ENCODE measurements at regions not wholly inside any gene's neighbourhood (a gene's known extent, or its start where the extent isn't known, plus 50 kb on each side); places are given as distances from the start of the nearest gene placed in this dataset.

GRCh38 chr2:59093571-59093970 lies 852.4 kb upstream of the FANCL start:
- no peaks in the 10 kb centered on the region for H3K27me3 ChIP-seq (ENCODE audit: control insufficient read depth, insufficient read depth)
- intact Hi-C loops (cut with DNase I), result no loop called here
- H3K27ac ChIP-seq (ENCODE audit: low read length), result no peak overlapping the region
- 71% methylated on average over 4 of the region's 4 CpGs for WGBS
- ATAC-seq (no peak), DNase-seq (no peak)
- no peak overlapping the region for H3K4me3 ChIP-seq (ENCODE audit: low read length)
- H3K4me1 ChIP-seq (ENCODE audit: control insufficient read depth, insufficient read depth, low read length), result no peaks in the 10 kb centered on the region
- H3K9me3 ChIP-seq (ENCODE audit: control insufficient read depth, low read length), result no peaks in the 10 kb centered on the region

GRCh38 chr2:59084326-59084725 lies 843.2 kb upstream of the FANCL start:
- intact Hi-C loops (cut with DNase I), result no loop called here
- H3K27me3 ChIP-seq (ENCODE audit: control insufficient read depth, insufficient read depth), result no peaks in the 10 kb centered on the region

GRCh38 chr2:59083075-59083828 lies 842.1 kb upstream of the FANCL start:
- no peaks in the 10 kb centered on the region for H3K9me3 ChIP-seq (ENCODE audit: control insufficient read depth, low read length)
- no peak overlapping the region for H3K27ac ChIP-seq (ENCODE audit: low read length)
- H3K4me3 ChIP-seq (ENCODE audit: low read length), result no peak overlapping the region
- ATAC-seq (no peak), DNase-seq (no peak)
- H3K4me1 ChIP-seq (ENCODE audit: control insufficient read depth, insufficient read depth, low read length), result no peaks in the 10 kb centered on the region
- intact Hi-C loops (cut with DNase I), result no loop called here
- no peaks in the 10 kb centered on the region for H3K27me3 ChIP-seq (ENCODE audit: control insufficient read depth, insufficient read depth)
- 67% methylated on average over 5 of the region's 5 CpGs for WGBS

More at GRCh38 chr2:59084326-59084725, 843.2 kb upstream of the FANCL start:
- Histone ChIP-seq H3K4me3 (ENCODE audit: low read length) (no peak overlapping the region), H3K27ac (ENCODE audit: low read length) (no peak overlapping the region), H3K4me1 (ENCODE audit: control insufficient read depth, insufficient read depth, low read length) (no peaks in the 10 kb centered on the region), H3K9me3 (ENCODE audit: control insufficient read depth, low read length) (no peaks in the 10 kb centered on the region)
- ATAC-seq (no peak), DNase-seq (no peak)
- WGBS, result 41% methylated on average over 6 of the region's 6 CpGs

GRCh38 chr2:59082657-59083056 lies 841.5 kb upstream of the FANCL start:
- Histone ChIP-seq H3K9me3 (ENCODE audit: control insufficient read depth, low read length) (no peaks in the 10 kb centered on the region), H3K4me1 (ENCODE audit: control insufficient read depth, insufficient read depth, low read length) (no peaks in the 10 kb centered on the region), H3K4me3 (ENCODE audit: low read length) (no peak overlapping the region), H3K27ac (ENCODE audit: low read length) (no peak overlapping the region), H3K27me3 (ENCODE audit: control insufficient read depth, insufficient read depth) (no peaks in the 10 kb centered on the region)
- whole genome bisulfite sequencing, result 70% methylated on average over 5 of the region's 5 CpGs
- DNase-seq, result no peak
- ATAC-seq, result no peak
- intact Hi-C loops (cut with DNase I), result no loop called here

- H3K27me3 ChIP-seq (ENCODE audit: control insufficient read depth, insufficient read depth), result no peaks in the 10 kb centered on the region
- ATAC-seq (no peak), DNase-seq (no peak)
- intact Hi-C loops (cut with DNase I), result no loop called here
- H3K27ac ChIP-seq (ENCODE audit: low read length), result no peak overlapping the region
- no peak overlapping the region for H3K4me3 ChIP-seq (ENCODE audit: low read length)
- no peaks in the 10 kb centered on the region for H3K9me3 ChIP-seq (ENCODE audit: control insufficient read depth, low read length)
- 77% methylated on average over 4 of the region's 4 CpGs for WGBS
- no peaks in the 10 kb centered on the region for H3K4me1 ChIP-seq (ENCODE audit: control insufficient read depth, insufficient read depth, low read length)
Measured at GRCh38 chr2:59080451-59081181, 839.5 kb upstream of the FANCL start.

GRCh38 chr2:59077981-59078531 lies 836.9 kb upstream of the FANCL start:
- Histone ChIP-seq H3K4me1 (ENCODE audit: control insufficient read depth, insufficient read depth, low read length) (no peaks in the 10 kb centered on the region), H3K4me3 (ENCODE audit: low read length) (no peak overlapping the region), H3K9me3 (ENCODE audit: control insufficient read depth, low read length) (no peaks in the 10 kb centered on the region), H3K27ac (ENCODE audit: low read length) (no peak overlapping the region), H3K27me3 (ENCODE audit: control insufficient read depth, insufficient read depth) (no peaks in the 10 kb centered on the region)
- DNase-seq (no peak), ATAC-seq (no peak)
- WGBS, result 73% methylated on average over 6 of the region's 6 CpGs
- intact Hi-C loops (cut with DNase I), result no loop called here

- Histone ChIP-seq H3K9me3 (ENCODE audit: control insufficient read depth, low read length) (no peaks in the 10 kb centered on the region), H3K27me3 (ENCODE audit: control insufficient read depth, insufficient read depth) (no peaks in the 10 kb centered on the region), H3K27ac (ENCODE audit: low read length) (no peak overlapping the region), H3K4me3 (ENCODE audit: low read length) (no peak overlapping the region), H3K4me1 (ENCODE audit: control insufficient read depth, insufficient read depth, low read length) (no peaks in the 10 kb centered on the region)
- no peak for DNase-seq
- no peak for ATAC-seq
- WGBS, result 81% methylated on average over 6 of the region's 6 CpGs
- intact Hi-C loops (cut with DNase I), result no loop called here
Measured at GRCh38 chr2:59077026-59077725, 836.1 kb upstream of the FANCL start.

- intact Hi-C loops (cut with DNase I), result no loop called here
- Histone ChIP-seq H3K27me3 (ENCODE audit: control insufficient read depth, insufficient read depth) (no peaks in the 10 kb centered on the region), H3K27ac (ENCODE audit: low read length) (no peak overlapping the region), H3K4me1 (ENCODE audit: control insufficient read depth, insufficient read depth, low read length) (no peaks in the 10 kb centered on the region), H3K4me3 (ENCODE audit: low read length) (no peak overlapping the region), H3K9me3 (ENCODE audit: control insufficient read depth, low read length) (no peaks in the 10 kb centered on the region)
- DNase-seq (no peak), ATAC-seq (no peak)
- 61% methylated on average over 5 of the region's 5 CpGs for WGBS
Measured at GRCh38 chr2:59076079-59076619, 835.0 kb upstream of the FANCL start.

- DNase-seq, result no peak
- no peaks in the 10 kb centered on the region for H3K9me3 ChIP-seq (ENCODE audit: control insufficient read depth, low read length)
- WGBS, result 87% methylated on average over 3 of the region's 3 CpGs
- H3K27me3 ChIP-seq (ENCODE audit: control insufficient read depth, insufficient read depth), result no peaks in the 10 kb centered on the region
- ATAC-seq, result no peak
- H3K27ac ChIP-seq (ENCODE audit: low read length), result no peak overlapping the region
- intact Hi-C loops (cut with DNase I), result no loop called here
- H3K4me1 ChIP-seq (ENCODE audit: control insufficient read depth, insufficient read depth, low read length), result no peaks in the 10 kb centered on the region
- H3K4me3 ChIP-seq (ENCODE audit: low read length), result no peak overlapping the region
Measured at GRCh38 chr2:59074071-59074470, 832.9 kb upstream of the FANCL start.

GRCh38 chr2:59073286-59073685 lies 832.2 kb upstream of the FANCL start:
- H3K9me3 ChIP-seq (ENCODE audit: control insufficient read depth, low read length), result no peaks in the 10 kb centered on the region
- no peak overlapping the region for H3K27ac ChIP-seq (ENCODE audit: low read length)
- H3K4me1 ChIP-seq (ENCODE audit: control insufficient read depth, insufficient read depth, low read length), result no peaks in the 10 kb centered on the region
- WGBS, result 90% methylated on average over 6 of the region's 6 CpGs
- intact Hi-C loops (cut with DNase I), result no loop called here
- H3K27me3 ChIP-seq (ENCODE audit: control insufficient read depth, insufficient read depth), result no peaks in the 10 kb centered on the region
- H3K4me3 ChIP-seq (ENCODE audit: low read length), result no peak overlapping the region
- ATAC-seq (no peak), DNase-seq (no peak)

GRCh38 chr2:59068255-59068654 lies 827.1 kb upstream of the FANCL start:
- DNase-seq, result no peak
- no peaks in the 10 kb centered on the region for H3K9me3 ChIP-seq (ENCODE audit: control insufficient read depth, low read length)
- intact Hi-C loops (cut with DNase I), result no loop called here
- no peaks in the 10 kb centered on the region for H3K4me1 ChIP-seq (ENCODE audit: control insufficient read depth, insufficient read depth, low read length)
- ATAC-seq, result no peak
- H3K27me3 ChIP-seq (ENCODE audit: control insufficient read depth, insufficient read depth), result no peaks in the 10 kb centered on the region
- WGBS, result 25% methylated on average over 2 of the region's 2 CpGs
- H3K27ac ChIP-seq (ENCODE audit: low read length), result no peak overlapping the region
- no peak overlapping the region for H3K4me3 ChIP-seq (ENCODE audit: low read length)
